Suprapubic skin (tissue), 3 donors: ENCODE measurements at regions not wholly inside any gene's neighbourhood (a gene's known extent, or its start where the extent isn't known, plus 50 kb on each side); places are given as distances from the start of the nearest gene placed in this dataset.

ENCODE experiments used
- CTCF ChIP-seq, 2 donors: fragments of 200-600 bp in 1 of 2; fragments of 450-650 bp in 1 of 2; sonication (generic) in 1 of 2; IDR thresholded peaks; one replicate each; pipeline ENCODE4 v1.5.1; 2016 to 2019; ENCODE audit warnings: antibody characterized with exemption in 2 of 2, mild to moderate bottlenecking in 1 of 2, moderate library complexity in 1 of 2
- EP300 ChIP-seq: sonication (generic); formaldehyde crosslinking; IDR thresholded peaks from one replicate; pipeline ENCODE4 v1.6.1; 2017; ENCODE audit warnings: antibody characterized with exemption
- POLR2A ChIP-seq, 2 donors: fragments of 450-650 bp; IDR thresholded peaks; one replicate each; pipeline ENCODE4 v1.6.1; 2017; ENCODE audit warnings: antibody characterized with exemption in 2 of 2, mild to moderate bottlenecking in 2 of 2, moderate library complexity in 2 of 2

GRCh38 chr21:24153137-24153536 lies 1454.1 kb downstream of the MRPL39 start:
- TF ChIP-seq POLR2A (IDR thresholded peaks at IDR 0.05) (no peak), CTCF (IDR thresholded peaks at IDR 0.05) (no peak), EP300 (no peak)
